A549 (cell line): ENCODE measurements at regions not wholly inside any gene's neighbourhood (a gene's known extent, or its start where the extent isn't known, plus 50 kb on each side); places are given as distances from the start of the nearest gene placed in this dataset.
"Not testable (repeated sequence)": the region's sequence is repeated elsewhere in the genome, so short reads cannot be mapped to it uniquely, and the experiment has no call there.

Experiments used
- ATAC-seq, 2 experiments: fragments of 200-7000 bp in 1 of 2; fragments of >200 bp in 1 of 2; cut with Nextera tagmentation in 1 of 2; cut with Tn5 transposase in 1 of 2; 3 replicates each; pipeline versions ENCODE4 v1.8.0 to v1.9.1; 2018 to 2020; ENCODE audit warnings: mild to moderate bottlenecking in 1 of 2, moderate library complexity in 1 of 2
- CTCF ChIA-PET: fragments of 300-600 bp; sonication (Branson Sonifier 250); formaldehyde crosslinking; extraction: SDS; loops from one replicate; lab custom pipeline; 2021; ENCODE audit warnings: antibody characterized with exemption, inconsistent platforms; lab: Yijun Ruan, JAX
- POLR2A ChIA-PET: fragments of 350-600 bp; formaldehyde crosslinking; extraction: SDS; loops from one replicate; lab custom pipeline; 2021; ENCODE audit warnings: antibody characterized with exemption, inconsistent platforms; lab: Yijun Ruan, JAX
- DNase-seq, 2 experiments: peaks; one replicate each; pipeline versions ENCODE4 v3.0.0 to v3.0.0-alpha.2; 2011 to 2016; ENCODE audit warnings: low read depth in 1 of 2, low spot score in 1 of 2
- FAIRE-seq: peaks from 2 replicates; lab custom pipeline; 2011; peaks lifted over from hg19 to GRCh38; lab: Jason Lieb, UNC
- H3K27ac ChIP-seq, 2 experiments: fragments of >200 bp; sonication (Bioruptor Twin); formaldehyde crosslinking; 3 replicates each; pipeline ENCODE4 v1.5.1; 2016 to 2017
- H3K4me1 ChIP-seq: fragments of >200 bp; sonication (Bioruptor Twin); formaldehyde crosslinking; 3 replicates; pipeline ENCODE4 v1.6.1; 2016
- H3K4me2 ChIP-seq: fragments of >200 bp; sonication (Bioruptor Twin); formaldehyde crosslinking; 3 replicates; pipeline ENCODE4 v1.6.1; 2016
- H3K4me3 ChIP-seq: fragments of >200 bp; sonication (Bioruptor Twin); formaldehyde crosslinking; 3 replicates; pipeline ENCODE4 v1.5.1; 2016
- H3K9me3 ChIP-seq: fragments of >200 bp; sonication (Bioruptor Twin); formaldehyde crosslinking; 3 replicates; pipeline ENCODE4 v1.6.1; 2016
- ATOH8 ChIP-seq: fragments of 250-450 bp; sonication (Bioruptor Pico); IDR thresholded peaks from 2 replicates; pipeline ENCODE4 v1.5.0; 2020; ENCODE audit warnings: low read depth, mild to moderate bottlenecking, moderate library complexity
- BCL3 ChIP-seq: fragments of >200 bp; sonication (Bioruptor Twin); formaldehyde crosslinking; IDR thresholded peaks from 3 replicates; pipeline ENCODE4 v1.6.1; 2016
- CBX2 ChIP-seq: fragments of 200-600 bp; sonication (generic); IDR thresholded peaks from 2 replicates; pipeline ENCODE4 v1.6.1; 2016; ENCODE audit warnings: low read depth, mild to moderate bottlenecking, borderline replicate concordance
- CBX8 ChIP-seq: fragments of 200-600 bp; sonication (generic); IDR thresholded peaks from 2 replicates; pipeline ENCODE4 v1.6.1; 2016
- EHF ChIP-seq: fragments of 250-450 bp; sonication (Bioruptor Pico); IDR thresholded peaks from 2 replicates; pipeline ENCODE4 v1.5.0; 2020; ENCODE audit warnings: mild to moderate bottlenecking
- ELK1 ChIP-seq: fragments of 150-350 bp; IDR thresholded peaks from 2 replicates; pipeline ENCODE4 v1.6.1; 2014; ENCODE audit warnings: low read depth, mild to moderate bottlenecking, low read length
- HES2 ChIP-seq: fragments of >200 bp; sonication (Bioruptor Twin); formaldehyde crosslinking; IDR thresholded peaks from 2 replicates; pipeline ENCODE4 v1.6.1; 2016
- JUNB ChIP-seq: fragments of >200 bp; sonication (Bioruptor Twin); formaldehyde crosslinking; IDR thresholded peaks from 2 replicates; pipeline ENCODE4 v1.6.1; 2016
- MAFK ChIP-seq: fragments of 450-650 bp; IDR thresholded peaks from 2 replicates; pipeline ENCODE4 v1.6.1; 2014; ENCODE audit not compliant: partially characterized antibody
- MAZ ChIP-seq: fragments of 150-350 bp; IDR thresholded peaks from 2 replicates; pipeline ENCODE4 v1.6.1; 2014; ENCODE audit warnings: antibody characterized with exemption, low read depth, low read length, borderline replicate concordance
- MYC ChIP-seq: IDR thresholded peaks from 2 replicates; pipeline ENCODE4 v1.6.1; 2012; ENCODE audit warnings: mild to moderate bottlenecking, inconsistent platforms, low read length, improper control_type of control experiment, borderline replicate concordance
- PHF8 ChIP-seq: fragments of 200-600 bp; sonication (generic); IDR thresholded peaks from 2 replicates; pipeline ENCODE4 v1.6.1; 2016; ENCODE audit warnings: low read depth, mild to moderate bottlenecking, antibody characterized with exemption, moderate library complexity, borderline replicate concordance
- REST ChIP-seq: fragments of 200-600 bp; sonication (generic); IDR thresholded peaks from 2 replicates; pipeline ENCODE4 v1.6.1; 2016; ENCODE audit warnings: antibody characterized with exemption, mild to moderate bottlenecking, moderate library complexity
- SREBF2 ChIP-seq: fragments of 450-650 bp; IDR thresholded peaks from 2 replicates; pipeline ENCODE4 v1.6.1; 2014; ENCODE audit warnings: mild to moderate bottlenecking, moderate library complexity
- ZC3H11A ChIP-seq: fragments of 450-650 bp; IDR thresholded peaks from 2 replicates; pipeline ENCODE4 v1.6.1; 2014; ENCODE audit warnings: antibody characterized with exemption, mild to moderate bottlenecking
- ZFP36 ChIP-seq: fragments of 450-650 bp; IDR thresholded peaks from 2 replicates; pipeline ENCODE4 v1.6.1; 2014; ENCODE audit warnings: borderline replicate concordance; ENCODE audit not compliant: partially characterized antibody
- ZNF302 ChIP-seq: fragments of 250-450 bp; sonication (Bioruptor Pico); IDR thresholded peaks from 2 replicates; pipeline ENCODE4 v1.9.0; 2021; ENCODE audit warnings: inconsistent platforms, mild to moderate bottlenecking, moderate library complexity
- WGBS: methylation state at CpG from one replicate; pipeline ENCODE4 v1.1.6; 2017; ENCODE audit errors: missing lambda C conversion rate; 5-methylcytosine and 5-hydroxymethylcytosine counted together

- H3K9me3 ChIP-seq, ATAC-seq, H3K4me3 ChIP-seq, CTCF ChIA-PET, H3K27ac ChIP-seq, H3K4me2 ChIP-seq, POLR2A ChIA-PET, FAIRE-seq, DNase-seq, H3K4me1 ChIP-seq: not testable (repeated sequence)
- under 1% methylated on average over 5 of the region's 5 CpGs for WGBS
Measured at GRCh38 chr11:135001065-135001464, 589.0 kb upstream of the B3GAT1 start.

GRCh38 chr11:134999590-134999989 lies 587.5 kb upstream of the B3GAT1 start:
- H3K4me3 ChIP-seq: no peak overlapping the region
- no peak overlapping the region for H3K27ac ChIP-seq
- 0% methylated on average over 5 of the region's 6 CpGs for WGBS
- DNase-seq: no peak
- H3K4me1 ChIP-seq: no peaks in the 10 kb centered on the region
- no peak for FAIRE-seq
- H3K4me2 ChIP-seq: no peak overlapping the region
- H3K9me3 ChIP-seq: no peaks in the 10 kb centered on the region
- POLR2A ChIA-PET: no interaction called here
- no peak for TF ChIP-seq EHF
- TF ChIP-seq MAFK: no peak
- no peak for TF ChIP-seq ELK1
- no peak for TF ChIP-seq HES2
- no peak for TF ChIP-seq JUNB
- TF ChIP-seq ZNF302: no peak
- no peak for TF ChIP-seq BCL3
- TF ChIP-seq SREBF2: no peak
- no peak for TF ChIP-seq MYC
- no peak for TF ChIP-seq REST
- TF ChIP-seq ATOH8 (CRISPR knock-in tag): no peak
- TF ChIP-seq CBX8: no peak
- TF ChIP-seq MAZ: no peak
- no peak for TF ChIP-seq PHF8
- no peak for TF ChIP-seq CBX2
- TF ChIP-seq ZC3H11A: no peak
- TF ChIP-seq ZFP36: no peak
- TF ChIP-seq, all 56 proteins: peak for 0
- no peak for ATAC-seq
- CTCF ChIA-PET: no interaction called here
